Middle frontal gyrus (tissue), 1 donor: ENCODE measurements at regions not wholly inside any gene's neighbourhood (a gene's known extent, or its start where the extent isn't known, plus 50 kb on each side); places are given as distances from the start of the nearest gene placed in this dataset.
"Not testable (repeated sequence)": the region's sequence is repeated elsewhere in the genome, so short reads cannot be mapped to it uniquely, and the experiment has no call there.

ENCODE experiments used
- DNase-seq: peaks from one replicate; pipeline ENCODE4 v3.0.0-alpha.2; 2015; ENCODE audit warnings: low spot score; ENCODE audit errors: extremely low spot score

DNA sequence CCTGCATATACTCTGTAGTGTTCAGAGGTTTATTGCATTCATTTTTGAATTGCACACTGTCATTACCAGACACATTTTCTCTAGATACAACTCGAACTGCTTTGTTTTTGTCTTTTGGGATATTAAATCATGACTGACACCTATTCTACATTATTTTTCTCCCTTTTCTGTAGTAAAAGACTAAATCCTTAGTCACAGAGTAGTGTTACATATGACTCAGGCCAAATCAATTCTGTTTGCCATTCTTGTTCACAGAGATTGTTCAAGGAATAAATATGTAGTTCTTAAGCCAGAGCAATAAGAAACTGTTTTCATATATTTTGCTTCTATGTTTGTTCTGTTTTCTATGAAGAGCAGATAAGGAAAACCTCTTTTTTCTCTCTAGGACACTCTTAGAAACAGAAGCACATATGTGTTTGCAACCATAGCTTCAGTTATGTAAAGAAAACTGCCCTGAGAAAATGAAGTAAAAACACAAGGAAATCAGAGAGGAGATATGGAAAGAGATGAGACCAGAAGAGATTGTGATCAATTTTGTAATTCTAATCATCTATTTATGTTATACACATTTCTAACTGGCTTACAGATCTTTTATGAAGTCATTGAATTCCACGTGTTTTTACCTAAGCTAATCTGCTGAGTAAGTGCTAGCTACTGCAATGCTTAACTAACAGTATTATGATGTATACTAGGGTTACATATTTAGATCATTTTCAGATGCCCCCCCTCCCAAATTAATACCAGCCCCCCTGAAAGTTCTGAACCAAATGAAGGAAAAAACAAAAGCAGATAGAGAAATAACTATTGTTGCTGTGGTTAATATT, 1995.6 kb upstream of the CDH6 start:
- no peak for DNase-seq

- DNase-seq: no peak
These were observed 1999.5 kb upstream of the CDH6 start for GRCh38 chr5:29193972-29194371.

GRCh38 chr5:29191269-29192048, 2002.0 kb upstream of the CDH6 start:
- DNase-seq: not testable (repeated sequence)

DNA sequence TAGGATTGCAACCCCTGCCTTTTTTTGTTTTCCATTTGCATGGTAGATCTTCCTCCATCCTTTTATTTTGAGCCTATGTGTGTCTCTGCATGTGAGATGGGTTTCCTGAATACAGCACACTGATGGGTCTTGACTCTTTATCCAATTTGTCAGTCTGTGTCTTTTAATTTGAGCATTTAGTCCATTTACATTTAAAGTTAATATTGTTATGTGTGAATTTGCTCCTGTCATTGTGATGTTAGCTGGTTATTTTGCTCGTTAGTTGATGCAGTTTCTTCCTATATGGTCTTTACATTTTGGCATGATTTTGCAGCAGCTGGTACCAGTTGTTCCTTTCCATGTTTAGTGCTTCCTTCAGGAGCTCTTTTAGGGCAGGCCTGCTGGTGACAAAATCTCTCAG, 2003.1 kb upstream of the CDH6 start:
- DNase-seq: not testable (repeated sequence)

- DNase-seq: not testable (repeated sequence)
These were observed 2007.1 kb upstream of the CDH6 start for GRCh38 chr5:29186380-29186779.

- no peak for DNase-seq
These were observed 2007.9 kb upstream of the CDH6 start for GRCh38 chr5:29185558-29185957.

DNA sequence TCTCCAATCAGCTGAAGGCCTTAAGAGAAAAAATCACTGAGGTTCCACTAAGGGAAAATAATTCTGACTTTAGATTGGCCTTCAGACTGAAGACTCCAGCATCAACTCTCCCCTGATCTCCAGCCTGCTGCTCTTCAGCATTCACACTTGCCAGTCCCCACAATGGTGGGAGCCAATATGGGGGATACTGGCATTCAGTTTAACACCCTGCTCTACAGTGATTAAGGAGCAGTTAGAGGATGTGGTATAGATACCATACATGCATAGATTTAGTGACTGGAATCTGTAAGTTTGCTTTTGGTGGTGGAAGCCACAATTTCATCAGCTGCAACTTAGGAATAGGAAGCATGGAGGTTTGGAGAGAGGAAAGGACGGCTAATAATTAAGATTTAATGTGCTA, 2017.7 kb upstream of the CDH6 start:
- DNase-seq: no peak

DNA sequence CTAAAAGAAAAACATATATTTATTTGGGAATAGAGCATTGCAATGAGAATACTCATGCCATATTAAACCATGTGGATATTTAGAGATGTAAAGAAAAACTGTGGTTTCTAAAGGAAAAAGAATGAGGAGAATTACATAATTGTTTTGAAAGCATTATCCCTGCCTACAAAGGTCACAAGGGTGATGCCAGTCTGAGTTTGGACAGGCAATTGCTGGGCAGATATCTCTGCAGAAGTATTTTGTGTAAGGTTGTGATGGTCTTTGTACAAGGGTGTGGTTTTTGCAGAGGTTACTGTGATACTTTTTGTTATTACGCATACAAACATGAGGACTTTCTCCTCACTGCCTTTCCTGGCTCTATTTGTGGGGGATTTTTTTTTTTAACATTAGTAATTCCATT, 2022.9 kb upstream of the CDH6 start:
- DNase-seq: no peak

GRCh38 chr5:29169886-29170285, 2023.6 kb upstream of the CDH6 start:
- DNase-seq: no peak

- no peak for DNase-seq
These were observed 2031.2 kb upstream of the CDH6 start for GRCh38 chr5:29162297-29162696.

DNA sequence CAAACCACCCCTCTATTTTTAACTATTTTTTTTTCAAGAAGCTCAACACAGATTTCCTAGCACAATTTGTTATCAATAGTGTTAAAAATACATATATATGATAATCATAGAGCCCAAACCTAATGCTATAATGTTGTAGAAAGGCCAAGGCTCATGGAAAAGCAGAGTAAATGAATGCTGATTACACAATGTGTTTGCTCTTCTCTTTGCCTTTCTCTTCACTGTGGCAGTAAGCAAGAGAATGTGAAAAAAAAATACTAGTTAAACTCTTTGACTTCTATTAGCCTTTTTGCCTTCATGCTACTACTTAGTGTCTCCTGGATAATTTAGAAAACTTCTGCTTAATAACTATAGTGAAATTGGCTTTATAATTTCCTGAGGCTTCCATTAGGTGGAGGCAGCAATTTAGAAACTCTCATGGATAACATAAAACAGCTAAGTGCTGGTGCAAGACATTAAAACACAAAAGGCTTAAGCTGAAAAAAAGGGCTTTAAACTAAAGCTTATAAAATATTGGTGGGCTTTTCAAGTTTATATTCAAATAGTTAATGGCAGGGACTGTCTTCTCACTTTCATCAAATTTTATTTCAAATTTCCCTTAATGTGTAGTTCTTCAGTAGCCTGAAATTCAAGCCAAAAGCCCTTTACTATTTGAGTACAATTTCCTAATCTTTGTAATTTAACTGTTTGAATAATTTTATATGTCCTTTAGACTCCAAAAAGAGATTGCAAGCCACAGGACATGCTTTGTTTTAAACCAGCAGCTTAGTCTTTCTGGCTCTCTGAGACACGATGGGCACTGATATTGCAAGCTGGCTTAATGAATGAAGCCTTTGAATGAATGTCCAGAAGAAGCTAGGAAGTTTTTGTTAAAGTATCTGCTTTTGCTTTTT, 2031.8 kb upstream of the CDH6 start:
- DNase-seq: no peak

DNA sequence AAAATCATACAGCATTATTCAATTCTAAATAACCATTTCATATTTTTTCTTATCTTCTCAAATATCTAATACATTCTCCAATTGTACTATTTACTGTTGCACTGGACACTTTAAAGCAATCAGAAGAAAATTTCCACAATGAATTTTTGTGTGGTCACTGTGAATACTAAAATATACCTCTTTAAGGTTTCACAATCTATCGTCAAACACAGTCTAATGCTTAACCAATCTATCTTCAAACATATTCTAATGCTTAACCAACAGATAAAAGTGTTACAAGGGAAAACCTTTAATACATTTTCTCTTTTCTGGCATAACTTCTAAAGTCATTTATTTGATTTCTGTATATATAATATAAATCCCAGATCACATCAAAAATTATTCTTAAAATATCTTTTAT, 2035.5 kb upstream of the CDH6 start:
- DNase-seq: no peak

DNA sequence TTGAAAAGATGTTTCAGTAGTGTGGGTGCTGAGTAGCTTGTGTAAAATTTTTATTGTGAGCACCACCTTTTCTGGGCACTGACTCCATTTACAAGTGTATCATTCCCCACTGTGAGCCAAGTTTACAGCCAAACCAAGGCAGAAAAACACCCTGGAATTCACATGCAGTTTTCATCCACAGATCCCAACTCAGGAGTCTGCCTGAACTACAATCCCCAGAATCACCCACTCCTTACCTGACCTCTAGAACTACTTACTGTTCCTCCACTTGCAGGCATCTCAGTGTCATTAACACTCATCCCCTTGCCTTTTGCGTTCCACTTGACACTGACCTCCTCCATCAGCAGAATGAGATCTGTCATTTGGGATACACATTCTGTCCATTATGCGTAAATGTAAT, 2042.6 kb upstream of the CDH6 start:
- DNase-seq: no peak

GRCh38 chr5:29148581-29148980, 2044.9 kb upstream of the CDH6 start:
- DNase-seq: no peak

DNA sequence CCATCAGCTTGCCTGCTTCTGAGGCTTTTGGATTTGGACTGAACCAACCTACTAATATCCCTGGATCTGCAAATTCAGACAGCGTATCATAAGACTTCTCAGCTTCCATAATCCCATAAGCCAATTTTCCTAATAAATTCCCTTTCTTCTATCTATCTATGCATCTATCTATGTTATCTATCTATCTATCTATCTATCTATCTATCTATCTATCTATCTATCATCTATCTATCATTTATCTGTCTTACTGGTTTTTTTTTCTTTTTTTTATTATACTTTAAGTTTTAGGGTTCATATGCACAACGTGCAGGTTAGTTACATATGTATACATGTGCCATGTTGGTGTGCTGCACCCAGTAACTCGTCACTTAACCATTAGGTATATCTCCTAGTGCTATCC, 2045.4 kb upstream of the CDH6 start:
- DNase-seq: no peak

GRCh38 chr5:29143266-29143665, 2050.2 kb upstream of the CDH6 start:
- DNase-seq: no peak

GRCh38 chr5:29134418-29134817, 2059.1 kb upstream of the CDH6 start:
- DNase-seq: no peak

DNA sequence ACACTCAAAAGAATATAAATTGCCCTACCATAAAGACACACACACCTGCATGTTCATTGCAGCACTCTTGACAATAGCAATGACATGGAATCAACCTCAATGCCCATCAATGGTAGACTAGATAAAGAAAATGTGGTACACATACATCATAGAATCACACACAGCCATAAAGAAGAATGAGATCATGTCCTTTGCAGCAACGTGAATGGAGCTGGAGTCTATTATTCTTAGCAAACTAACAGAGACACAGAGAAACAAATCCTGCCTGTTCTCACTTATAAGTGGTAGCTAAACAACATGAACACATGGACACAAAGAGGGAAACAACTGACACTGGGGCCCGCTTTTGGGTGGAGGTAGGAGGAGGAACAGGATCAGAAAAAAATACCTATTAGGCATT, 2062.2 kb upstream of the CDH6 start:
- no peak for DNase-seq

DNA sequence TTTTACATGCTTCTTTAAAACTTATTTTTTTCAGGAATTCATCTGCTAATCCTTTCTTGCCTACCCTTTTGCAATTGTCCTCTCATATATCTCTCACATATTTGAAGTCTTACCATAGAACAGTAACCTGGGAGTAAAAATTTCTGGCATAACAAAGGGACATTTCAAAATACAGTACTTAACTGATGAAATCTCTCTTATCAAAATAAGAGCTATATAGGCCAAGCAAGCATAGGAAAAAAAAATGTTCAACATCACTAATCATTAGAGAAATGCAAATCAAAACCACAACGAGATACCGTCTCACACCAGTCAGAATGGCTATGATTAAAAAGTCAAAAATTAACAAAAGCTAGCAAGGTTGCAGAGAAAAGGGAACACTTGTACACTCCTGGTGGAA, 2062.7 kb upstream of the CDH6 start:
- no peak for DNase-seq

DNA sequence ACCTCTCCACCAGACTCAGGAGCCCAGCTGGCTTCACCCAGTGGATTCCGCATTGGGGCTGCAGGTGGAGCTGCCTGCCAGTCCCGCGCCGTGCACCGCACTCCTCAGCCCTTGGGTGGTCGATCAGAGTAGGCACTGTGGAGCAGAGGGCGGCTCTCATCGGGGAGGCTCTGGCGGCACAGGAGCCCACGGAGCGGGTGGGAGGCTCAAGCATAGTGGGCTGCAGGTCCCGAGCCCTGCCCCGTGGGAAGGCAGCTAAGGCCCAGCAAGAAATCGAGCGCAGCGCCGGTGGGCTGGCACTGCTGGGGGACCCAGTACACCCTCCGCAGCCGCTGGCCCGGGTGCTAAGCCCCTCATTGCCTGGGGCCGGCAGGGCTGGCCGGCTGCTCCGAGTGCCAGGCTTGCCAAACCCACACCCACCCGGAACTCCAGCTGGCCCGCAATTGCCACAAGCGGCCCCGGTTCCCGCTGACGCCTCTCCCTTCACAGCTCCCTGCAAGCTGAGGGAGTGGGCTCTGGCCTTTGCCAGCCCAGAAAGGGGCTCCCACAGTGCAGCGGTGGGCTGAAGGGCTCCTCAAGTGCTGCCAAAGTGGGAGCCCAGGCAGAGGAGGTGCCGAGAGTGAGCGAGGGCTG, 2065.8 kb upstream of the CDH6 start:
- not testable (repeated sequence) for DNase-seq

DNA sequence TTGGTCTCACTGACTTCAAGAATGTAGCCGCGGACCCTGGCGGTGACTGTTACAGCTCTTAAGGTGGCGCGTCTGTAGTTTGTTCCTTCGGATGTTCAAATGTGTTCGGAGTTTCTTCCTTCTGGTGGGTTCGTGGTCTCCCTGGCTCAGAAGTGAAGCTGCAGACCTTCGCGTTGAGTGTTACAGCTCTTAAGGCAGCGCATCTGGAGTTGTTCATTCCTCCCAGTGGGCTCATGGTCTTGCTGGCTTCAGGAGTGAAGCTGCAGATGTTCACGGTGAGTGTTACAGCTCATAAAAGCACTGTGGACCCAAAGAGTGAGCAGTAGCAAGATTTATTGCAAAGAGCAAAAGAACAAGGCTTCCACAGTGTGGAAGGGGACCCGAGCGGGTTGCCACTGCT, 2067.0 kb upstream of the CDH6 start:
- DNase-seq: not testable (repeated sequence)
